22Rv1 (cell line): ENCODE measurements at regions not wholly inside any gene's neighbourhood (a gene's known extent, or its start where the extent isn't known, plus 50 kb on each side); places are given as distances from the start of the nearest gene placed in this dataset.

Experiments
- CTCF ChIP-seq: fragments of 450-650 bp; IDR thresholded peaks from 2 replicates; pipeline ENCODE4 v1.5.1; 2017; ENCODE audit warnings: mild to moderate bottlenecking
- ZFX ChIP-seq: fragments of 450-650 bp; IDR thresholded peaks from 2 replicates; pipeline ENCODE4 v1.6.1; 2017; ENCODE audit warnings: antibody characterized with exemption, borderline replicate concordance

GRCh38 chr12:83613586-83614110 lies 926.9 kb downstream of the TMTC2 start:
- TF ChIP-seq CTCF (no peak), ZFX (no peak)
